Omental fat pad (tissue), 1 donor: ENCODE measurements at regions not wholly inside any gene's neighbourhood (a gene's known extent, or its start where the extent isn't known, plus 50 kb on each side); places are given as distances from the start of the nearest gene placed in this dataset.
"Not testable (repeated sequence)": the region's sequence is repeated elsewhere in the genome, so short reads cannot be mapped to it uniquely, and the experiment has no call there.

Experiments used
- ATAC-seq: fragments of 150-250 bp; one replicate; pipeline ENCODE4 v1.9.1; 2016; ENCODE audit warnings: mild to moderate bottlenecking, moderate library complexity; ENCODE audit not compliant: low FRiP score
- DNase-seq: peaks from one replicate; pipeline ENCODE4 v3.0.0-alpha.2; 2019; ENCODE audit warnings: low spot score

- not testable (repeated sequence) for DNase-seq, ATAC-seq
Observed at GRCh38 chr3:91348064-91348463, 2240.6 kb downstream of the EPHA3 start.

- not testable (repeated sequence) for ATAC-seq, DNase-seq
Observed at GRCh38 chr3:91349072-91349471, 2241.7 kb downstream of the EPHA3 start.

- not testable (repeated sequence) for DNase-seq
- peak; percentile 71 for ATAC-seq
Observed at GRCh38 chr3:91352161-91352560, 2244.7 kb downstream of the EPHA3 start.

- DNase-seq: not testable (repeated sequence)
Observed at GRCh38 chr3:91359278-91359677, 2251.9 kb downstream of the EPHA3 start.

GRCh38 chr3:91383100-91383894 is 2275.9 kb downstream of the EPHA3 start:
- not testable (repeated sequence) for ATAC-seq, DNase-seq

More at GRCh38 chr3:91359278-91359677, 2251.9 kb downstream of the EPHA3 start:
- not testable (repeated sequence) for ATAC-seq

- DNase-seq, ATAC-seq: not testable (repeated sequence)
Observed at GRCh38 chr3:91403938-91404337, 2296.5 kb downstream of the EPHA3 start.

GRCh38 chr3:91442063-91442462 is 2334.6 kb downstream of the EPHA3 start:
- not testable (repeated sequence) for DNase-seq, ATAC-seq

- ATAC-seq, DNase-seq: not testable (repeated sequence)
Observed at GRCh38 chr3:91442483-91442882, 2335.1 kb downstream of the EPHA3 start.

GRCh38 chr3:91448379-91448778 is 2341.0 kb downstream of the EPHA3 start:
- not testable (repeated sequence) for DNase-seq, ATAC-seq

- ATAC-seq, DNase-seq: not testable (repeated sequence)
Observed at GRCh38 chr3:91466517-91466916, 2359.1 kb downstream of the EPHA3 start.

GRCh38 chr3:91469251-91469650 is 2361.8 kb downstream of the EPHA3 start:
- not testable (repeated sequence) for ATAC-seq, DNase-seq

- not testable (repeated sequence) for DNase-seq, ATAC-seq
Observed at GRCh38 chr3:91485026-91485425, 2377.6 kb downstream of the EPHA3 start.

GRCh38 chr3:91485891-91486290 is 2378.5 kb downstream of the EPHA3 start:
- not testable (repeated sequence) for DNase-seq, ATAC-seq

GRCh38 chr3:91497712-91498111 is 2390.3 kb downstream of the EPHA3 start:
- not testable (repeated sequence) for DNase-seq, ATAC-seq

- not testable (repeated sequence) for ATAC-seq, DNase-seq
Observed at GRCh38 chr3:91499850-91500249, 2392.4 kb downstream of the EPHA3 start.

- not testable (repeated sequence) for DNase-seq, ATAC-seq
Observed at GRCh38 chr3:91504874-91505273, 2397.5 kb downstream of the EPHA3 start.
